CD4-positive, CD25-positive, alpha-beta regulatory T cell (primary cell): ENCODE measurements at regions not wholly inside any gene's neighbourhood (a gene's known extent, or its start where the extent isn't known, plus 50 kb on each side); places are given as distances from the start of the nearest gene placed in this dataset.
"Not testable (repeated sequence)": the region's sequence is repeated elsewhere in the genome, so short reads cannot be mapped to it uniquely, and the experiment has no call there.

Experiments used
- ATAC-seq, 2 donors: fragments of 150-1000 bp; cut with Tn5 transposase; one replicate each; pipeline ENCODE4 v1.10.0; 2021; ENCODE audit warnings: low read depth in 2 of 2, moderate number of reproducible peaks in 2 of 2, moderate library complexity in 1 of 2
- DNase-seq, 3 donors: peaks; one replicate each; pipeline versions ENCODE4 v3.0.0 to v3.0.0-alpha.2; 2012 to 2022; ENCODE audit warnings: mixed read lengths in 1 of 3
- H3K27ac ChIP-seq: one replicate; pipeline ENCODE4 v1.7.0; 2013; ENCODE audit warnings: mild to moderate bottlenecking, low read length; ENCODE audit not compliant: insufficient read depth, poor library complexity, severe bottlenecking
- H3K27me3 ChIP-seq: one replicate; pipeline ENCODE4 v1.7.0; 2013; ENCODE audit warnings: low read length; ENCODE audit not compliant: control insufficient read depth, insufficient read depth
- H3K36me3 ChIP-seq: one replicate; pipeline ENCODE4 v1.7.0; 2013; ENCODE audit warnings: mild to moderate bottlenecking, low read length, moderate library complexity; ENCODE audit not compliant: control insufficient read depth, insufficient read depth
- H3K4me1 ChIP-seq: 2 replicates; pipeline ENCODE4 v1.7.0; 2013; ENCODE audit warnings: mild to moderate bottlenecking, low read length; ENCODE audit not compliant: insufficient read depth, control insufficient read depth, poor library complexity, severe bottlenecking
- H3K4me3 ChIP-seq: one replicate; pipeline ENCODE4 v1.7.0; 2013; ENCODE audit warnings: low read depth, mild to moderate bottlenecking, low read length, moderate library complexity
- H3K9me3 ChIP-seq, 2 experiments: 1 replicate in 1 of 2; 2 replicates in 1 of 2; pipeline ENCODE4 v1.7.0; 2013; ENCODE audit warnings: low read length in 2 of 2, mild to moderate bottlenecking in 1 of 2, moderate library complexity in 1 of 2; ENCODE audit not compliant: control insufficient read depth in 2 of 2
- H3K27ac Mint-ChIP-seq, 3 donors: one replicate each; pipeline ENCODE4 v1.8.0; 2020 to 2022; ENCODE audit warnings: mild to moderate bottlenecking in 3 of 3, mixed read lengths in 3 of 3, moderate library complexity in 2 of 3
- H3K27me3 Mint-ChIP-seq: one replicate; pipeline ENCODE4 v1.8.0; 2022; ENCODE audit warnings: mild to moderate bottlenecking, mixed read lengths
- H3K36me3 Mint-ChIP-seq: one replicate; pipeline ENCODE4 v1.8.0; 2020; ENCODE audit warnings: mixed read lengths
- H3K4me1 Mint-ChIP-seq, 4 donors: one replicate each; pipeline ENCODE4 v1.8.0; 2020 to 2022; ENCODE audit warnings: mixed read lengths in 4 of 4, mild to moderate bottlenecking in 1 of 4
- H3K4me3 Mint-ChIP-seq, 4 donors: one replicate each; pipeline ENCODE4 v1.8.0; 2020 to 2022; ENCODE audit warnings: mild to moderate bottlenecking in 4 of 4, mixed read lengths in 4 of 4, moderate library complexity in 3 of 4
- H3K9me3 Mint-ChIP-seq, 7 donors: one replicate each; pipeline ENCODE4 v1.8.0; 2020 to 2022; ENCODE audit warnings: mixed read lengths in 7 of 7, mild to moderate bottlenecking in 3 of 7, moderate library complexity in 2 of 7

DNA sequence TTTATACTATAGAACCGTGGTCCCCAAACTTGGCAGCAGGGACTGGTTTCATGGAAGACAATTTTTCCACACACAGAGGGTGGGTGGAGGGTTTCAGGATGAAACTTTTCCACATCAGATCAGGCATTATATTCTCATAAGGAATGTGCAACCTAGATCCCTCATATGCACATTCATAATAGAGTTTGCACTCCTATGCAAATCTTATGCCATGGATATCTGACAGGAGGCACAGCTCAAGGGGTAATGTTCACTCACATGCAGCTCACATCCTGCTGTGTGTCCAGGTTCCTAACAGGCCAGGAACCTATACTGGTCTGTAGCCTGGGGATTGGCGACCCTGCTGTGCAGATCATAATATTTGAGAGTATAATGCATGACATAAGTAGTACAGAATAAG lies 1802.2 kb upstream of the ACO1 start:
- H3K4me3 ChIP-seq, result no peak overlapping the region
- H3K27me3 ChIP-seq, result no peaks in the 10 kb centered on the region
- Mint-ChIP-seq H3K27ac (no peak overlapping the region), H3K4me1 (peaks cover 0 to 4% (median 0%) of the 10 kb centered on the region in 4 donors), H3K36me3 (no peaks in the 10 kb centered on the region), H3K9me3 (no peaks in the 10 kb centered on the region), H3K4me3 (no peak overlapping the region), H3K27me3 (no peaks in the 10 kb centered on the region)
- DNase-seq (no peak), ATAC-seq (no peak)
- no peaks in the 10 kb centered on the region for H3K9me3 ChIP-seq
- H3K27ac ChIP-seq, result no peak overlapping the region
- no peaks in the 10 kb centered on the region for H3K4me1 ChIP-seq
- no peaks in the 10 kb centered on the region for H3K36me3 ChIP-seq

DNA sequence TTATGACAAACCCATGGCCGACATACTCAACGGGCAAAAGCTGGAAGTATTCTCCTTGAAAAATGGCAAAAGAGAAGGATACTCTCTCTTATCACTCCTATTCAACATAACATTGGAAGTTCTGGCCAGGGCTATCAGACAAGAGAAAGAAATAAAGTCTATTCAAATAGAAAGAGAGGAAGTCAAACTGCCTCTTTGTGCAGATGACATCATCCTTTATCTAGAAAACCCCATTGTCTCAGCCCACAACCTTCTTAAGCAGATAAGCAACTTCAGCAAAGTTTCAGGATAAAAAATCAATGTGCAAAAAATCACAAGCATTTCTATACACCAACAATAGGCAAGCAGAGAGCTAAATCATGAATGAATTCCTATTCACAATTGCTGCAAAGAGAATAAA lies 1799.9 kb upstream of the ACO1 start:
- Histone ChIP-seq H3K4me3 (no peak overlapping the region), H3K27ac (no peak overlapping the region), H3K4me1 (no peaks in the 10 kb centered on the region), H3K9me3 (no peaks in the 10 kb centered on the region), H3K36me3 (no peaks in the 10 kb centered on the region), H3K27me3 (no peaks in the 10 kb centered on the region)
- Mint-ChIP-seq H3K27me3 (no peaks in the 10 kb centered on the region), H3K4me3 (no peak overlapping the region), H3K27ac (no peak overlapping the region), H3K9me3 (no peaks in the 10 kb centered on the region), H3K36me3 (no peaks in the 10 kb centered on the region), H3K4me1 (no peaks in the 10 kb centered on the region)
- no peak for ATAC-seq
- DNase-seq, result no peak

DNA sequence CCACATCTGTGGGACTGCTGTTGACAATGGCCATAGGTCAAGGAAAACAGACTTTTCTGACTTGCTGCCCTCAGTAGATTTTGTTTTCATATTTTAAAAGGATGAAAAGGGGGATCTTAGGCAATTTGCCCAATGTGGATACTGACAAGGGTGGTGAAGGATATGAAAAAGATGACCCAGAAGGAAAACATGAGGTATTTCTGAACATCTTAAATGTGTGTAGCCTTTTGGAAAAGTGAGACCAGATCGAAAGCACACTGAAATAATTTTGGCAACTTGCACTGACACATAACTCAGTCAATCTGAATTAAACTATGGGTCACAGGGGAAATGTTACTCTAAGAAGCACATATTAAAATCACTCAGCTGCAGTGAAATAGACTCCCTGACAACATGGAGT lies 1793.0 kb upstream of the ACO1 start:
- H3K27me3 ChIP-seq, result no peaks in the 10 kb centered on the region
- Mint-ChIP-seq H3K36me3 (no peaks in the 10 kb centered on the region), H3K27me3 (no peaks in the 10 kb centered on the region), H3K4me1 (no peaks in the 10 kb centered on the region), H3K4me3 (no peak overlapping the region), H3K9me3 (no peaks in the 10 kb centered on the region), H3K27ac (no peak overlapping the region)
- H3K4me3 ChIP-seq, result no peak overlapping the region
- H3K36me3 ChIP-seq, result no peaks in the 10 kb centered on the region
- no peaks in the 10 kb centered on the region for H3K4me1 ChIP-seq
- H3K27ac ChIP-seq, result no peak overlapping the region
- DNase-seq, result no peak
- ATAC-seq, result no peak
- H3K9me3 ChIP-seq, result no peaks in the 10 kb centered on the region

DNA sequence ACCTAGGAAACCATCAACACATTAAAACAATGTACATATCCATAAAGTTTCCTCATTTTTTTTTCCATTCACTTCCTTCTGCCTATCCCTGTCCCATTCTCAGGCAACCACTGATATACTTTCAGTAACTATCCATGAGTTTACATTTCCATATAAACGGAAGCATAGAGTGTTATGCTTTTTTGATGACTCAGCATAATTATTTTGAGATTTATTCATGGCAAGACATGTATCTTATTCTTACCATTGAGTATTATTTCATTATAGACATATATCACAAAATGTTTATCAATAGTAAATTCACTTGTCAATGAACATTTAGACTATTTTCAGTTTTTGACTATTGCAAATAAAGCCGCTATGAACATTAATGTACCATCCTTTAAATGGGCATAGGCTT lies 1786.8 kb upstream of the ACO1 start:
- Mint-ChIP-seq H3K27me3 (no peaks in the 10 kb centered on the region), H3K4me1 (no peaks in the 10 kb centered on the region), H3K4me3 (no peak overlapping the region), H3K9me3 (peaks cover 0 to 4% (median 0%) of the 10 kb centered on the region in 7 donors), H3K27ac (no peak overlapping the region), H3K36me3 (no peaks in the 10 kb centered on the region)
- Histone ChIP-seq H3K36me3 (no peaks in the 10 kb centered on the region), H3K4me1 (no peaks in the 10 kb centered on the region), H3K4me3 (no peak overlapping the region), H3K9me3 (no peaks in the 10 kb centered on the region), H3K27me3 (no peaks in the 10 kb centered on the region), H3K27ac (no peak overlapping the region)
- no peak for DNase-seq
- ATAC-seq, result no peak

DNA sequence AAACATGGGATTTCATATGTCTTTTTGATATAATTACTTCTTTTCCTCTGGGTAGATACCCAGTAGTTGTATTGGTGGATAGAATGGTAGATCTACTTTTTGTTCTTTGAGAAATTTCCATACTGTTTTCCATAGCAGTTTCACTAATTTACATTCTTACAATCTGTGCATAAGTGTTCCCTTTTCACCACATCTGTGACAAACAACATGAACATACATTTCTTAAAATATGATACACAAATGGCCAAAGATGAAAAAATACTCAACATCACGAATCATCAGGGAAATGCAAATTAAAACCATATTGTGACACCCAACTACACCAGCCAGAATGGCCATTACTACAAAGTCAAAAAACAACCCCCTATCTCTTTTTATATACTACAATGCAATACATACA lies 1778.5 kb upstream of the ACO1 start:
- Histone ChIP-seq H3K4me1 (no peaks in the 10 kb centered on the region), H3K27ac (no peak overlapping the region), H3K4me3 (no peak overlapping the region), H3K36me3 (no peaks in the 10 kb centered on the region), H3K9me3 (no peaks in the 10 kb centered on the region), H3K27me3 (no peaks in the 10 kb centered on the region)
- no peaks in the 10 kb centered on the region for H3K4me1 Mint-ChIP-seq
- H3K36me3 Mint-ChIP-seq, result no peaks in the 10 kb centered on the region
- H3K27ac Mint-ChIP-seq, result no peak overlapping the region
- H3K9me3 Mint-ChIP-seq, result peaks cover 0 to 4% (median 2%) of the 10 kb centered on the region in 7 donors
- DNase-seq (no peak), ATAC-seq (no peak)
- no peak overlapping the region for H3K4me3 Mint-ChIP-seq
- H3K27me3 Mint-ChIP-seq, result no peaks in the 10 kb centered on the region

DNA sequence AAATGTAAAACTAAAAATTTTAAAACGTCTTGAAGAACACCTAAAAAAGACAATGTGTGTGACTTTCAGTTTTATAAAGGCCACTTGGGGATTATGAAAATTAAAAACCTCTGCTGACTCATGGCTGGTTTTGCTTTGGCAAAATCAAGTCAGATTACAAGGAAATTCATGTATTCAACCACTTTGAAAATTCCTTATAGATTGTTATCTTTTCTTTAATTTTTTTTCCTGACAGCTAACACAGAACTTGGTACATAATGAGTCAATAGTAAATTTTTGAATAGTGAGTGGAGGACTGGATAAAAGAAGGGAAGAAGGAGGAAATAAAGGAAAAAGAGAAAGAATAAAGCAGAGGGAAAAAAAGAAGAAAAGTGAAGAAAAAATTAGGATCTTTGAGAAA lies 1774.7 kb upstream of the ACO1 start:
- no peaks in the 10 kb centered on the region for H3K9me3 ChIP-seq
- no peak overlapping the region for H3K27ac ChIP-seq
- no peaks in the 10 kb centered on the region for H3K27me3 ChIP-seq
- DNase-seq (no peak), ATAC-seq (no peak)
- Mint-ChIP-seq H3K27me3 (no peaks in the 10 kb centered on the region), H3K4me1 (no peaks in the 10 kb centered on the region), H3K27ac (no peak overlapping the region), H3K9me3 (no peaks in the 10 kb centered on the region), H3K4me3 (no peak overlapping the region), H3K36me3 (no peaks in the 10 kb centered on the region)
- H3K4me3 ChIP-seq, result no peak overlapping the region
- no peaks in the 10 kb centered on the region for H3K36me3 ChIP-seq
- H3K4me1 ChIP-seq, result no peaks in the 10 kb centered on the region

DNA sequence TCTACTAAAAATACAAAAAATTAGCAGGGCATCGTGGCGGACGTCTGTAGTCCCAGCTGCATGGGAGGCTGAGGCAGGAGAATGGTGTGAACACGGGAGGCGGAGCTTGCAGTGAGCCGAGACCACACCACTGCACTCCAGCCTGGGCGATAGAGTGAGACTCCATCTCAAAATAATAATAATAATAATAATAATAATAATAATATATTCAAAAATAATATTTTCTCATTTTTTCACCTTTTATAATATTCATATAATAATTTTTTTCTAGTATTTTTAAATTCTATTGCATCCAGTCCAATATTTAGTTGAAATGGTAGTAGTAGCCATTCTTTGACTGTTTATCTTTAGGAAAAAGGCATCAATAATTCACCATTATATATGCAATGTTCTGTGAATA lies 1767.7 kb upstream of the ACO1 start:
- not testable (repeated sequence) for H3K27me3 Mint-ChIP-seq, H3K36me3 ChIP-seq, H3K4me3 Mint-ChIP-seq, H3K4me3 ChIP-seq, DNase-seq, H3K27me3 ChIP-seq, H3K9me3 ChIP-seq, H3K36me3 Mint-ChIP-seq, H3K4me1 Mint-ChIP-seq, H3K4me1 ChIP-seq, ATAC-seq, H3K27ac ChIP-seq, H3K27ac Mint-ChIP-seq
- peaks cover 0 to 11% (median 3%) of the 10 kb centered on the region in 7 donors for H3K9me3 Mint-ChIP-seq

DNA sequence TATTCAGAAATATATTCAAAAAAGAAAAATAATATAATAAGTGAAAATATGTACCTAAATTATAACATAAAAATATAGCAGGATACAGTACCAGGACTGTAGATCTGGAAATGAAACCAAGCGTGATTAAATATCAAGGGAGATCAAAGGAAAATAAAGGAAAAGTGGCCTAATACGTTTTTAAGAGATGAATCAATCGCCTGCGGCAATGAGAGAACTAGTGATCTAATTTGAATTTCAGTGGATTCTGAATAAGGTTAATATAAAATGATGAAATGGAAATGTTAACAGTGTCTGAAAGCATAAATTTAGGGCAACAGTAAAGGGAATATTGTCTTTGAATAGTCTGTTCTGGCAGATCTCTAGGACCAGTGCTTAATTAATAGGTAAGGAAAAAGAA lies 1761.9 kb upstream of the ACO1 start:
- H3K4me1 ChIP-seq, result no peaks in the 10 kb centered on the region
- H3K36me3 ChIP-seq, result no peaks in the 10 kb centered on the region
- Mint-ChIP-seq H3K27me3 (no peaks in the 10 kb centered on the region), H3K36me3 (no peaks in the 10 kb centered on the region), H3K4me3 (no peak overlapping the region), H3K9me3 (peaks cover 0 to 9% (median 0%) of the 10 kb centered on the region in 7 donors), H3K27ac (no peak overlapping the region), H3K4me1 (no peaks in the 10 kb centered on the region)
- no peaks in the 10 kb centered on the region for H3K9me3 ChIP-seq
- ATAC-seq, result no peak
- no peak overlapping the region for H3K4me3 ChIP-seq
- no peak for DNase-seq
- no peak overlapping the region for H3K27ac ChIP-seq
- H3K27me3 ChIP-seq, result no peaks in the 10 kb centered on the region
